Activated T-helper 1 cell treated with Interleukin-2 at 50 U/mL for 16 hours (primary cell): ENCODE measurements at regions not wholly inside any gene's neighbourhood (a gene's known extent, or its start where the extent isn't known, plus 50 kb on each side); places are given as distances from the start of the nearest gene placed in this dataset.
"Not testable (repeated sequence)": the region's sequence is repeated elsewhere in the genome, so short reads cannot be mapped to it uniquely, and the experiment has no call there.

Experiments
- DNase-seq: peaks from one replicate; pipeline ENCODE4 v3.0.0-alpha.2; 2020; ENCODE audit warnings: low read depth

- no peak for DNase-seq
These were observed 186.7 kb downstream of the UACA start for GRCh38 chr15:70576696-70577095.

GRCh38 chr15:70576276-70576675, 187.1 kb downstream of the UACA start:
- no peak for DNase-seq

GRCh38 chr15:70575231-70576226, 187.8 kb downstream of the UACA start:
- DNase-seq = no peak

GRCh38 chr15:70574325-70574724, 189.0 kb downstream of the UACA start:
- not testable (repeated sequence) for DNase-seq

- no peak for DNase-seq
These were observed 190.1 kb downstream of the UACA start for GRCh38 chr15:70573121-70573850.

- no peak for DNase-seq
These were observed 193.6 kb downstream of the UACA start for GRCh38 chr15:70569714-70570231.

- DNase-seq = no peak
These were observed 194.2 kb downstream of the UACA start for GRCh38 chr15:70569091-70569713.

- DNase-seq = no peak
These were observed 196.4 kb downstream of the UACA start for GRCh38 chr15:70566989-70567388.

GRCh38 chr15:70566047-70566835, 197.1 kb downstream of the UACA start:
- no peak for DNase-seq

- no peak for DNase-seq
These were observed 199.7 kb downstream of the UACA start for GRCh38 chr15:70563561-70564095.

- no peak for DNase-seq
These were observed 200.5 kb downstream of the UACA start for GRCh38 chr15:70562906-70563305.

- DNase-seq = no peak
These were observed 201.5 kb downstream of the UACA start for GRCh38 chr15:70561885-70562284.

- DNase-seq = no peak
These were observed 202.6 kb downstream of the UACA start for GRCh38 chr15:70560617-70561328.

- peak; percentile 52 for DNase-seq
These were observed 203.8 kb downstream of the UACA start for GRCh38 chr15:70559265-70560239.

- DNase-seq = no peak
These were observed 204.7 kb downstream of the UACA start for GRCh38 chr15:70558406-70559264.

GRCh38 chr15:70557521-70558258, 205.7 kb downstream of the UACA start:
- DNase-seq = no peak

- DNase-seq = no peak
These were observed 206.6 kb downstream of the UACA start for GRCh38 chr15:70556779-70557178.
